Activated CD4-positive, alpha-beta T cell treated with anti-CD3 and anti-CD28 coated beads for 36 hours (primary cell): ENCODE measurements at regions not wholly inside any gene's neighbourhood (a gene's known extent, or its start where the extent isn't known, plus 50 kb on each side); places are given as distances from the start of the nearest gene placed in this dataset.

ENCODE experiments used
- ATAC-seq: fragments of 200-7000 bp; cut with Tn5 transposase; one replicate; pipeline ENCODE4 v1.10.0; 2021; ENCODE audit warnings: mild to moderate bottlenecking, moderate library complexity
- CTCF ChIA-PET: fragments of 350-600 bp; sonication (Branson Sonifier 250); formaldehyde crosslinking; loops from one replicate; lab custom pipeline; 2021; ENCODE audit warnings: antibody characterized with exemption; lab: Charles Lee
- POLR2A ChIA-PET: fragments of 350-600 bp; sonication (Branson Sonifier 250); formaldehyde crosslinking; loops from one replicate; lab custom pipeline; 2021; ENCODE audit warnings: antibody characterized with exemption, inconsistent platforms; lab: Charles Lee
- DNase-seq: peaks from one replicate; pipeline ENCODE4 v3.0.0-alpha.2; 2020
- H3K27ac Mint-ChIP-seq: one replicate; pipeline ENCODE4 v1.8.0; 2021; ENCODE audit warnings: mixed read lengths
- H3K27me3 Mint-ChIP-seq: one replicate; pipeline ENCODE4 v1.8.0; 2021; ENCODE audit warnings: mixed read lengths
- H3K36me3 Mint-ChIP-seq: one replicate; pipeline ENCODE4 v1.8.0; 2021; ENCODE audit warnings: low read depth, mixed read lengths
- H3K4me1 Mint-ChIP-seq: one replicate; pipeline ENCODE4 v1.8.0; 2021; ENCODE audit warnings: mixed read lengths
- H3K4me3 Mint-ChIP-seq: one replicate; pipeline ENCODE4 v1.8.0; 2021; ENCODE audit warnings: mild to moderate bottlenecking, moderate library complexity, mixed read lengths
- H3K9me3 Mint-ChIP-seq: one replicate; pipeline ENCODE4 v1.8.0; 2021; ENCODE audit warnings: low read depth, mixed read lengths
- intact Hi-C, 2 experiments: fragments of 100-400 bp; cut with DNase I in 1 of 2; cut with micrococcal nuclease in 1 of 2; formaldehyde crosslinking; loops; one replicate each; pipeline versions ENCODE4 v1.14.2 to v1.15.1; 2022 to 2024; cut with DNase I, micrococcal nuclease

GRCh38 chr11:91778758-91779157 is 445.9 kb upstream of the FAT3 start:
- no peak overlapping the region for H3K4me3 Mint-ChIP-seq
- no peak for ATAC-seq
- POLR2A ChIA-PET = no interaction called here
- intact Hi-C loops = no loop called here
- CTCF ChIA-PET = no interaction called here
- H3K4me1 Mint-ChIP-seq = no peaks in the 10 kb centered on the region
- H3K36me3 Mint-ChIP-seq = no peaks in the 10 kb centered on the region
- peaks cover 12% of the 10 kb centered on the region for H3K9me3 Mint-ChIP-seq
- no peaks in the 10 kb centered on the region for H3K27me3 Mint-ChIP-seq
- H3K27ac Mint-ChIP-seq = no peak overlapping the region
- DNase-seq = no peak

- POLR2A ChIA-PET = no interaction called here
- ATAC-seq (no peak), DNase-seq (no peak)
- Mint-ChIP-seq H3K27me3 (no peaks in the 10 kb centered on the region), H3K4me3 (no peak overlapping the region), H3K9me3 (peaks cover 8% of the 10 kb centered on the region), H3K36me3 (no peaks in the 10 kb centered on the region), H3K27ac (no peak overlapping the region), H3K4me1 (no peaks in the 10 kb centered on the region)
- CTCF ChIA-PET = no interaction called here
- intact Hi-C loops = no loop called here
Observed at GRCh38 chr11:91776655-91777054, 448.0 kb upstream of the FAT3 start.

- CTCF ChIA-PET = no interaction called here
- POLR2A ChIA-PET = no interaction called here
- no peak overlapping the region for H3K4me3 Mint-ChIP-seq
- peaks cover 8% of the 10 kb centered on the region for H3K9me3 Mint-ChIP-seq
- H3K27me3 Mint-ChIP-seq = no peaks in the 10 kb centered on the region
- no peak overlapping the region for H3K27ac Mint-ChIP-seq
- no peaks in the 10 kb centered on the region for H3K36me3 Mint-ChIP-seq
- no peaks in the 10 kb centered on the region for H3K4me1 Mint-ChIP-seq
- DNase-seq = no peak
- intact Hi-C loops = no loop called here
- ATAC-seq = no peak
Observed at GRCh38 chr11:91773090-91773489, 451.5 kb upstream of the FAT3 start.

- Mint-ChIP-seq H3K27ac (no peak overlapping the region), H3K36me3 (no peaks in the 10 kb centered on the region), H3K4me3 (no peak overlapping the region), H3K27me3 (no peaks in the 10 kb centered on the region), H3K4me1 (no peaks in the 10 kb centered on the region), H3K9me3 (peaks cover 7% of the 10 kb centered on the region)
- CTCF ChIA-PET = no interaction called here
- no peak for ATAC-seq
- no peak for DNase-seq
- POLR2A ChIA-PET = no interaction called here
- intact Hi-C loops = no loop called here
Observed at GRCh38 chr11:91771961-91772360, 452.7 kb upstream of the FAT3 start.

- Mint-ChIP-seq H3K36me3 (no peaks in the 10 kb centered on the region), H3K27me3 (no peaks in the 10 kb centered on the region), H3K4me3 (no peak overlapping the region), H3K9me3 (peaks cover 6% of the 10 kb centered on the region), H3K4me1 (no peaks in the 10 kb centered on the region), H3K27ac (no peak overlapping the region)
- CTCF ChIA-PET = no interaction called here
- intact Hi-C loops = no loop called here
- POLR2A ChIA-PET = no interaction called here
- DNase-seq (no peak), ATAC-seq (no peak)
Observed at GRCh38 chr11:91768783-91769182, 455.8 kb upstream of the FAT3 start.

- POLR2A ChIA-PET = no interaction called here
- intact Hi-C loops = no loop called here
- Mint-ChIP-seq H3K36me3 (no peaks in the 10 kb centered on the region), H3K27ac (no peak overlapping the region), H3K9me3 (peaks cover 2% of the 10 kb centered on the region), H3K4me1 (no peaks in the 10 kb centered on the region), H3K4me3 (no peak overlapping the region), H3K27me3 (no peaks in the 10 kb centered on the region)
- DNase-seq = no peak
- CTCF ChIA-PET = no interaction called here
- no peak for ATAC-seq
Observed at GRCh38 chr11:91763331-91763730, 461.3 kb upstream of the FAT3 start.

- no peak overlapping the region for H3K4me3 Mint-ChIP-seq
- DNase-seq (no peak), ATAC-seq (no peak)
- ChIA-PET POLR2A (no interaction called here), CTCF (no interaction called here)
- H3K36me3 Mint-ChIP-seq = no peaks in the 10 kb centered on the region
- H3K27me3 Mint-ChIP-seq = no peaks in the 10 kb centered on the region
- H3K27ac Mint-ChIP-seq = no peak overlapping the region
- H3K4me1 Mint-ChIP-seq = no peaks in the 10 kb centered on the region
- peaks cover 2% of the 10 kb centered on the region for H3K9me3 Mint-ChIP-seq
- intact Hi-C loops = no loop called here
Observed at GRCh38 chr11:91761406-91762025, 463.1 kb upstream of the FAT3 start.

GRCh38 chr11:91756829-91757480 is 467.7 kb upstream of the FAT3 start:
- no peaks in the 10 kb centered on the region for H3K27me3 Mint-ChIP-seq
- intact Hi-C loops = no loop called here
- no peak overlapping the region for H3K27ac Mint-ChIP-seq
- ChIA-PET POLR2A (no interaction called here), CTCF (no interaction called here)
- H3K4me1 Mint-ChIP-seq = no peaks in the 10 kb centered on the region
- no peak for ATAC-seq
- no peak overlapping the region for H3K4me3 Mint-ChIP-seq
- peaks cover 2% of the 10 kb centered on the region for H3K9me3 Mint-ChIP-seq
- H3K36me3 Mint-ChIP-seq = no peaks in the 10 kb centered on the region
- no peak for DNase-seq

- Mint-ChIP-seq H3K9me3 (peaks cover 4% of the 10 kb centered on the region), H3K4me3 (no peak overlapping the region), H3K36me3 (no peaks in the 10 kb centered on the region)
Observed at GRCh38 chr11:91755951-91756707, 468.5 kb upstream of the FAT3 start.

GRCh38 chr11:91755526-91755925 is 469.1 kb upstream of the FAT3 start:
- no peaks in the 10 kb centered on the region for H3K4me1 Mint-ChIP-seq
- POLR2A ChIA-PET = no interaction called here
- no peaks in the 10 kb centered on the region for H3K27me3 Mint-ChIP-seq
- DNase-seq = no peak
- CTCF ChIA-PET = no interaction called here
- H3K27ac Mint-ChIP-seq = no peak overlapping the region
- H3K9me3 Mint-ChIP-seq = peaks cover 5% of the 10 kb centered on the region
- no peak overlapping the region for H3K4me3 Mint-ChIP-seq
- no peaks in the 10 kb centered on the region for H3K36me3 Mint-ChIP-seq
- intact Hi-C loops = no loop called here
- no peak for ATAC-seq

More at GRCh38 chr11:91755951-91756707, 468.5 kb upstream of the FAT3 start:
- H3K27ac Mint-ChIP-seq = no peak overlapping the region
- ChIA-PET POLR2A (no interaction called here), CTCF (no interaction called here)
- ATAC-seq (no peak), DNase-seq (no peak)
- no peaks in the 10 kb centered on the region for H3K4me1 Mint-ChIP-seq
- no peaks in the 10 kb centered on the region for H3K27me3 Mint-ChIP-seq
- intact Hi-C loops = no loop called here

GRCh38 chr11:91749251-91749650 is 475.4 kb upstream of the FAT3 start:
- intact Hi-C loops = no loop called here
- DNase-seq (no peak), ATAC-seq (no peak)
- no peaks in the 10 kb centered on the region for H3K36me3 Mint-ChIP-seq
- no peaks in the 10 kb centered on the region for H3K4me1 Mint-ChIP-seq
- H3K9me3 Mint-ChIP-seq = peaks cover 10% of the 10 kb centered on the region
- CTCF ChIA-PET = no interaction called here
- no peaks in the 10 kb centered on the region for H3K27me3 Mint-ChIP-seq
- H3K4me3 Mint-ChIP-seq = no peak overlapping the region
- H3K27ac Mint-ChIP-seq = no peak overlapping the region
- POLR2A ChIA-PET = no interaction called here

- POLR2A ChIA-PET = no interaction called here
- no peaks in the 10 kb centered on the region for H3K4me1 Mint-ChIP-seq
- peaks cover 5% of the 10 kb centered on the region for H3K9me3 Mint-ChIP-seq
- CTCF ChIA-PET = no interaction called here
- no peaks in the 10 kb centered on the region for H3K36me3 Mint-ChIP-seq
- H3K27me3 Mint-ChIP-seq = no peaks in the 10 kb centered on the region
- ATAC-seq = no peak
- no peak overlapping the region for H3K4me3 Mint-ChIP-seq
- intact Hi-C loops = no loop called here
- DNase-seq = no peak
- H3K27ac Mint-ChIP-seq = no peak overlapping the region
Observed at GRCh38 chr11:91742155-91742554, 482.5 kb upstream of the FAT3 start.
